CD4-positive, alpha-beta T cell treated with Interleukin-12 subunit alpha and Interleukin-12 subunit beta, for 1 hour (primary cell): ENCODE measurements at regions not wholly inside any gene's neighbourhood (a gene's known extent, or its start where the extent isn't known, plus 50 kb on each side); places are given as distances from the start of the nearest gene placed in this dataset.

ENCODE experiments used
- DNase-seq: peaks from one replicate; pipeline ENCODE4 v3.0.0-alpha.2; 2020

GRCh38 chr6:170212956-170213636 is 77.8 kb downstream of the DLL1 start:
- DNase-seq, result no peak

GRCh38 chr6:170212051-170212756 is 78.7 kb downstream of the DLL1 start:
- DNase-seq, result no peak

DNA sequence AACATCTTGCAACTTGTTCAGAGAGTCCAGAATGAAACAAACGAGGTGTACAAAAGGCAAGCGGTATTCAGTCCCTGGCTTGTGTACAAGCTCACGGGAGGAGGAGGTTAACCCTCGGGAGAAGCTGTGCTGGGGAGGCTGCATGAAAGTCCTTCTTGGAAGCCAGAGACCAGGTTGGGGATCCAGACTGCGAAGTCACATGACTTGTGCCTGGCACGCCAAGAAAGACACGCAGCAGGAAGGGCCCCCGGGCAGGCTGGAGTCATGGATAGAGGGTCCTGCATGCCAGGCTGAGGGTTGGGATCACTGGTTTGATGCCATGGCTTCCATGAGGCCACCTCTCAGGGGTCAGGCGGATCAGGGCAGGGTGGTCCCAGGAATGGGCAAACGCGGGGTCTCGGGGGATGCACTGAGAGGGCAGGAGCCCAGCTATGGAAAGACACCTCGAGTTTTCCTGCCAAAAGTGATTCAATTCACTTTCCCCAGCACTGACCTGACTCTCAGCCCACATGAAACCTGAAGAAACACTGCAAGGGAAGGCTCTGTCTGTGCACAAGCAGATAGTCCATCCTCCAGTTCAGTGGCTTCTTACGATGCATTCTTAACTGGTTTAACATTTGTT is 79.4 kb downstream of the DLL1 start:
- no peak for DNase-seq

- no peak for DNase-seq
These were observed 80.1 kb downstream of the DLL1 start for GRCh38 chr6:170210651-170211403.

DNA sequence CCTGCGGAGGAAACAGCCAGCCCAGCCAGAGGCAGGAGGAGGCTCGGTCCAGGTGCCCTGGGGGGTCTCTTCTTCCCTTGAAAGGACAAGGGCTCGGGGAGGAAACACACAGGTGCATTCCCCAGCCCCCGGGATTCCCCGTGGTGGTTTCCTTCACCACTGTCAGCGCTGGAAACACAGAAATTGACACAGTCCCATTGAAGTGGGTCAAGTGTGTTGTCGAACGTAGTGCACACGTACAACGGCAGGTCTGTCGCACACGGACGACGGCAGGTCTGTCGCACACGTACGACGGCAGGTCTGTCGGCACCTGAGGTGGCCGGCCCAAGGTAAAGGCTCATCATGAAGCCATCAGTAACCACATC is 80.9 kb downstream of the DLL1 start:
- no peak for DNase-seq

DNA sequence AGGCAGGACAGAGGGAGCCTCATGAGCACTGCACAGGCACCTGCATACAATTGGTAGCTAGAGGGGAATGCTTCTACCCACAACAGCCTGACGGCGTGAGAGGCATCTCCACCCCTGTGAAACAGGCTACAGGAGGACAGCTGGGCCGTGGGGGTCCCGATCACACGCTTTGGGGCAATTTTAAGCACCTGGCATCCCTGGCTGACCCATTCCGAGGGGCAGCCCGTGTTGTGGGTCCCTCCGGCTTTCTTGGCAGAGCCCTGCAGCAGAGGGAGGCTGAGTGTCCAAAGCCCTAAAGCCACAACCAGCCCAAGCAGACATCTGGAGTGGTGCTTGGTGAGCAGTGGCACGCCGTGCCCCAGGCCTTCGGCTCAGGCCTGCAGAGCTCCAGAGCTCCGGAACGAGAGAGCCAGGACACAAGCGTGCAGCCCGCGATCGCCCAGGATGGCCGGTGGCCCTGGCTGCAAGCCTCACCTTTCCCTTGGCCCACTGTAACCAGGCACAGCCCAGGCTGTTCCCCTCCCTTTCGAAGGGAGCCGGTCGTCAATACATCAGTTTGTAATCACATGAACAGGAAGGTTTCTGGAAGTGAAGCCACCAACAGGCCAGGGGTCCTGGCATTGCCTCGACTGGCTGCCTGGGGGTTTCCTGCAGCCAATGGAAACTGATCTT is 81.4 kb downstream of the DLL1 start:
- DNase-seq, result no peak

GRCh38 chr6:170208651-170209353 is 82.1 kb downstream of the DLL1 start:
- DNase-seq, result no peak

- no peak for DNase-seq
These were observed 82.7 kb downstream of the DLL1 start for GRCh38 chr6:170208182-170208601.

- DNase-seq, result no peak
These were observed 83.2 kb downstream of the DLL1 start for GRCh38 chr6:170207586-170208181.

- no peak for DNase-seq
These were observed 83.9 kb downstream of the DLL1 start for GRCh38 chr6:170206851-170207431.

- no peak for DNase-seq
These were observed 84.6 kb downstream of the DLL1 start for GRCh38 chr6:170206317-170206621.

DNA sequence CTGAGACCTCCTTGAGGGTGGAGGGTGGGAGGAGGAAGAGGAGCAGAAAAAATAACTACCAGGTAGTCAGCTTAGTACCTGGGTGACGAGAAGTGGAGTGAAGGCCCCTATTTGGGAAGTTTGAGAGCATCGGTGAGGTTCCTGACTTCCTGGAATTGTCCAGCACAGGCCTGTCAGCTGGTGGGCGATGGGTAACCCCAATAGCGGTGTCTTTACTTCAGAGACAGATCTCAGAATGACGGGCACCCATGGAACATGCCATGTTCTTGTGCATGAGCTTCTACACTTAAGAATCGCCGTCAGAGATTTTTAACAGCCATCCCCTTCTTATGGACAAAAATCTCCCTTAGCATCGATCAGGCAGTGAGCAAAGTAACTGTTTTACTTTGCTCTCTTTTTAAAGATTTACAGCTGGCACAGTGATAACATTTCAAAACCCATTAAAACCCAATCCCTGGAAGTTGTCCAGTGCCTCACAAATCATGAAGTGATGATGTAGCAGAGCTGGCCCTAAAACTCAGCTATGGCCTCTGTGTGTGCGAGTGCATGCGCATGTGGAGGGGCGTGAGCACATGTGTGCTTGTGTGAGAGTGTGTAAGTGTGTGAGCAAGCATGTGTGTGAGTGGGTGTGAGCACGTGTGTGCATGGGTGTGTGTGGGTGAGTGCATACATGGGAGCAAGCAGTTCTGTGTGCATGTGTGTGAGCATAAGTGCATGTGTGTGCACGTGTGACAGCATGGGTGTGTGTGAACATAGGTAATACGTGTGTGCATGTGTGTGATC is 85.2 kb downstream of the DLL1 start:
- DNase-seq, result no peak

GRCh38 chr6:170205126-170205525 is 85.8 kb downstream of the DLL1 start:
- no peak for DNase-seq

GRCh38 chr6:170203212-170203611 is 87.7 kb downstream of the DLL1 start:
- no peak for DNase-seq

DNA sequence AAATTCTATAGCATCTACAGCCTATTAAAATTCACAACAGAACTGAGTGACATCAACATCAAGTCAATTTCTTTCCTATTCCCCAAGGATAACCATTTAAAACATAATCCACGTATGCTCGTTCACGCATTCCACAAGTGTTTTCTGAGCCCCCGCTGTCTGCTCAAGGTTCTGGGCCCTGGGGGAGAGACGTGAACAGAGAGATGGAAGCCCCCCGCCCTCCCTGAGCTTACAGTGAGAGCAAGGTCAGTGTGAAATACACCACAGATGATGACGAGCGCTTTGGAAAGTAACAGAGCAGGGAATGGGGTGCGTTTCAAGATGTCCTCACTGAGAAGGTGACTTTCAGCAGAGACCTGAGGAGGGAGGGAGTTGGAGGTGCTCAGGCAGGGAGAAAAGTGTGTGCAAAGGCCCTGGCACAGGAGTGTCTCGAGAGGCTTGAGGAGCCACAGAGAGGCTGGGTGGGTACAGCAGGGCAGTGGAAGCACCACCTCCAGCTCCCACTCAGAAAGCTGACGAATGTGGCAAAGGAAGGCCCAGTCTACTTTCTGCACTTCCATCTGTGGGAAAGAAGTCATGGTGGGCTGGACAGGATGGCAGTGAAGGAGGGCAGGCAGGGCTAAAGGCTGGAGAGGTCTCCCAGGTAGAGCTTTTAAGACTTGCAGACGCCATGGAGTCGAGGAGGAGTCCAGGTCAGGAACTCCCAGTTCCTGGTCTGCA is 88.3 kb downstream of the DLL1 start:
- DNase-seq, result no peak

DNA sequence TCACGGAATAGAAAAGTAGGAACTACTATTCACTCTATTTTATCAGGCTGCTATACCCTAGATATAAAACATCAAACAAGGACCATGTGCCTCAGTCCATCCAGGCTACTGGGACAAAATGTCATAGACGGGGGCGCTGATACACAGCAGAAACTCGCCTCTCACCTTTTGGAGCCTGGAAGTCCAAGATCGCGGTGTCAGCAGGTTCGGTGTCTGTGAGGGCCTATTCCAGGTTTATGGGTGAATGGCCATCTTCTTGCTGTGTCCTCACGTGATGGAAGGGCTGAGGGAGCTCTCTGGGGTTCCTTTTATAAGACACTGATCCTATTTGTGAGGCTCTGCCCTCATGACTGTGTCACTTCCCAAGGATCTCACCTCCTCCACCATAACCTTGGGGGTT is 89.5 kb downstream of the DLL1 start:
- no peak for DNase-seq

DNA sequence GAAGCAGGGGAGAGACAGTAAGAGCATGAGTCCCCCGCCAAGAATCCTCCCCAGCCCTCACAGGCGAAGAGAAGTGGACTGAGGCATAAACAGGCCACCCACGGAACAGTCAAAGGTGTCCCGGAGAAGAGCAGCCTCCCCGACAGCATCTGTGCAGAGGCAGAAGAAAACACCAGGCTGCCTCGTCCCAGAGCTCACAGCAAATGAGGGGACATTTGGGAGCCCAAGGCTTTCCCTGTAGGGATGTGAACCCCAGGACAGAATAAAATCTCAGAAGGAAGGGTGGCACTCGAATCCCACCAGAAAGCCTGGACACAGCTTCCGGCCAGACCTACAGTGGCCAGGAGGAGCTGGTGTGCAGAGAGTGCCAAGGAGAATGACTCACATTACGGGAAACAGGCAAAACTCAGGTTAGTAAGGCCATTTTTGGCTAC is 90.4 kb downstream of the DLL1 start:
- no peak for DNase-seq

- no peak for DNase-seq
These were observed 91.2 kb downstream of the DLL1 start for GRCh38 chr6:170199716-170200115.

- no peak for DNase-seq
These were observed 92.6 kb downstream of the DLL1 start for GRCh38 chr6:170198298-170198697.

DNA sequence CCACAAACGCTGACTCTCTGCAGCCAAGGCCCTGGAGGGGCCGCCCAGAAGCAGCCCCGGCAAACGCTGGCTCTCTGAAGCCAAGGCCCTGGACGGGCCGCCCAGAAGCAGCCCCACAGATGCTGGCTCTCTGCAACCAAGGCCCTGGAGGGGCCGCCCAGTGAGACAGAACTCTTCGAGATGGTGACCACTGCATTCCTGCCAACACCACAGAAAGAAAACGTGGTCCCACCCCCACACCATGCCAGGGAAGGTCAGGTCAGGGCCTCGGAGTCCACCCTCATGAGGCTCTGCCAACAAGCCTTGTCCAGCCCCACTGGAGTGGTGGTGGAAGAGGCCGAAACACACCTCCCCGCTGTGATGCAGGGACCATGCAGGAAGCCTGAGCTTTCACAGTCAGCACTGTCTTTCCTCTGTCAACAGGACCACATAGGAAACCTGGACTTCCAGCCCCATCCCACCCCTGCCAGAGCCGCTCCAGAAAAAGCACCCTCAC is 97.5 kb downstream of the DLL1 start:
- no peak for DNase-seq
